ENCODE measurements at regions not wholly inside any gene's neighbourhood (a gene's known extent, or its start where the extent isn't known, plus 50 kb on each side); places are given as distances from the start of the nearest gene placed in this dataset.
"Not testable (repeated sequence)": the region's sequence is repeated elsewhere in the genome, so short reads cannot be mapped to it uniquely, and the experiment has no call there.

DNA sequence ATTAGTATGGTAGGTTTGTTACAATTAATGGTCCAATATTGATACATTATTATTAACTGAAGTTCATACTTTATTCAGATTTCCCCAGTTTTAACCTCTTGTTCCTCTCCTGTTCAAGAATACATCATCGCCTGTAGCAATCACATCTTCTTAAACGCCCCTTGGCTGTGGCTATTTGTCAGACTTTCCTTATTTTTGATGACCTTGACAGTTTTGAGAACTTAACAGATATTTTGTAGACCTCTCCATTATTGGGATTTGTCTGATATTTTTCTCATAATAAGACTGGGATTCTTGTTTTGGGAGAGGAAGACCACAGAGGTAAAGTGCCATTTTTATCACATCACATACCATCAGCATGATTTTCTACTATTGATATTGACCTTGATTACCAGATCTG is 112.3 kb upstream of the MARCHF11 start:
- no peak for DNase-seq

DNA sequence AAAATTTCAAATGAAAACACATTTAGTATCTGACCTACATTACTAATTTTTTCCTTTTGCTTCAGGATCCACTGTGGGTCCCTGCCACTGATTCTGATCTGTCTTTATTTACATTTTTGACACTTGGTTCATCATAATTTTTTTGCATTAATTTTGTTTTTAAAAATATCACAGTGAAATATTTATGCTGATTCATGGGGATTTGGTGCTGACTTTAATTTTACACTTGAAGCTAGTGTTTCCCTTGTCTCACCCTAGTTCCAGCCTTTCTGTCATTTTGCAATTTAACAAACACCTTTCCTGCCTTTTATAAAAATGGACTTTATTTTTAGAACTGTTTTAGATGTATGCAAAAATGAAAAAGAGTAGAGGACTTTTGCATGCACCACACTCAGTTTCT is 111.9 kb upstream of the MARCHF11 start:
- no peak for DNase-seq

DNA sequence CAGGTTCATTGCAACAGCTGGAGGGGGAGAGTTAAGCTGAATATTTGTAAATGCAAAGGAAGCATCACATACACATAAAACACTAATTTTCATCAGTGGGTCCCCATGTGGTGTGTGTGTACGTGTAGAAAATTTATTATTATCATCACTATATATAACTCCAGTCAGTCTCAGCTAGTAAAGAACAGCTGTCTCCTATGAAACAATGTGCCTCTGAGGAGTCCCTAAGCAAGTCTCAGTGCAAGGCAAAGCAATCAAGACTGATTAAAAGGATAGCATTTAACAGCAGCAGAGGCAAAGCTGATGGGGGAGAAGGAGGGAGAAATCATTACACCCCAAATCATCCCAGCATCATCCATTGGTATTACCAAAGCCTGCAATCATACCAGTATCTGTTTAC is 104.2 kb upstream of the MARCHF11 start:
- DNase-seq: no peak

DNA sequence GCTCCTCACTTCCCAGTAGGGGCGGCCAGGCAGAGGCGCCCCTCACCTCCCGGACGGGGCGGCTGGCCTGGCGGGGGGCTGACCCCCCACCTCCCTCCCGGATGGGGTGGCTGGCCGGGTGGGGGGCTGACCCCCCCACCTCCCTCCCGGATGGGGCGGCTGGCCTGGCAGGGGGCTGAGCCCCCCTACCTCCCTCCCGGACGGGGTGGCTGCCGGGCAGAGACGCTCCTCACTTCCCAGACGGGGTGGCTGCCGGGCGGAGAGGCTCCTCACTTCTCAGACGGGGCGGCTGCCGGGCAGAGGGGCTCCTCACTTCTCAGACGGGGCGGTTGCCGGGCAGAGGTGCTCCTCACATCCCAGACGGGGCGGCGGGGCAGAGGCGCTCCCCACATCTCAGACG is 97.3 kb upstream of the MARCHF11 start:
- not testable (repeated sequence) for DNase-seq

DNA sequence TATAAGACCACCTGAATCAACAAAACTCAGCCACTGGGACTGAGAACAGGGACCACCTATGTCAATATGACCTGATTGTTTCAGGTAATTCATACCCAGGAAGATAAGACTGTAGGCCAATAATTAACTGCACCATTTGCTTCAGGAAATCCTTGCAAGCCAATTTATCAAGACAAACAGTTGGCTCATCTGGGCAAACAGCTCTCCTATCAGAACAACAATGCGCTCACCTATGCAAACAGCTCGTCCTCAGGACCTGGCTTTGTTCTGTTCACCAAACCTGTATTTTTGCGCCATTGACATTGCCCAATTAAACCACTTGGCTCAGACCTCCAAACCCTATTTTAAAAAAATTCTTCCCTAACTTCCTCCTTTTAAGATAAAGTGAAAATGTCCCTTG is 92.3 kb upstream of the MARCHF11 start:
- peak; percentile 98 for DNase-seq

DNA sequence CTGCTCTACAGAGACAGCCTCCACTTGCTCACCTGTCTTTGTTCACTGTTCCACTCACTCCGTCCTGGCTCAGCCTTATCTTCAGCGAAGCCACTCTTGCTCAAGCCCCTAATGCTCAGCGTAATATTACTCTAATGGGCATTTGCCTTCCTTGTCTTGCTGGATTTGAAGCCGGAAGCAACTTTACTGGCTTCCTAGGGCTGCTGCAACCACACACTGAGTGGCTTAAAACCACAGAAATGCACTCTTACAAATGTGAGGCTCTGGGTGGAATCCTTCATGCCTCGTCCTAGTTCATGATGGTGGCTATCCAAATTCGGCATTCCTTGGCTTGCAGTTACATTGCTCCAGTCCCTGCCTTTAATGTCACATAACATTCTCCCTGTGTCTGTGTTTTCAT is 85.5 kb upstream of the MARCHF11 start:
- DNase-seq: no peak

DNA sequence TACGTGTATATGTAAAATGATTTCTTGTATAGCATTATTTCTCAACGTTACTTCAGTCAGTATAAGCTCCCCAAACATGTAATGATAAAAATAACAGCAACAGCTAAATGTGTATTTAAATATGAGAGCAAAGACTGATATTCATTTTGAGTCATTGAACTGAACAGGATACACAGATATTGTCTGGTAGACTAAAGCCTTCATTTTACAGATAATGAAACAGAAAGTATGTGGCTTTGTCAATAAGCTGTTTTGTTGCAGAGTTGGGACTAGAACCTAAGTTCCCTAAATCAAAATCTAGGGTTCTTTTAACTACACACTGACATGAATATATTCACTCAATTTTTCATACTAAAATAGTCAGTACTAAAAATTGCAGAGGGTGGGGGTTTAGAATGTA is 80.4 kb upstream of the MARCHF11 start:
- DNase-seq: no peak

DNA sequence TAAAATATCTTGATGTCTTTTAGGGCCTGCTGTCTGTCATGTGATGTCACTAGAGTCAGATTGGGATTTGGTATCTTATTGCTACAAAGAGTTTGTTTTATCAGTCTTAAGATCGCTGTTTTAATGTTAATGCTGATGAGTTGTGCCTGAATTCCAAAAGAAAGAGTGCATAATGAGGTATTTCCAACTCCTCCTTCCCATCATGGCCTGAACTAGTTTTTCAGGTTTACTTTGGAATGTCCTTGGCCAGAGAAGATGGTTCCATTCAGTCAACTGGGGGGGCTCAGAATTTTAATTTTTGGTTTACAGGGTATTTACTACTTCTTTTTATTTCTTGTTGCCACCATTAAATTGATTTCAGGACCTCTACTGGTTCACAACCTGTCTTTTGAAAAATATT is 74.3 kb upstream of the MARCHF11 start:
- no peak for DNase-seq

DNA sequence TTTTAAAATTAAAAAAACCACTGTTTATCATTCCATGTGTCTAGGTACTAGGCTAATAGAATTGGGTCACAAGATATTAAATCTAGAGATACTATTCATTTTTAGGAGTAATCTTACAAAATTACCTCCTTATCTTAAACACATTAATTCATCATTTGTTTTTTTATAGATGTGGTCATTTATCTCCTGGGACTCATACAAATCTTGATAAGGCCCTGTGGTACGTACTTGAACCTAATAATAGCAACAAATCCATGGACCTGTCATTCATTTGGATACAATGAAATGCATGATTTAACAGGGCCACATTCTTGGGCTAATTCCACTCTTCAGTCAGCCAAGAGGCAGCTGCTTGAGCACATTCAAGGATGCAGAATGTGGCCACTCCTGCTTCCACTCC is 66.4 kb upstream of the MARCHF11 start:
- no peak for DNase-seq

DNA sequence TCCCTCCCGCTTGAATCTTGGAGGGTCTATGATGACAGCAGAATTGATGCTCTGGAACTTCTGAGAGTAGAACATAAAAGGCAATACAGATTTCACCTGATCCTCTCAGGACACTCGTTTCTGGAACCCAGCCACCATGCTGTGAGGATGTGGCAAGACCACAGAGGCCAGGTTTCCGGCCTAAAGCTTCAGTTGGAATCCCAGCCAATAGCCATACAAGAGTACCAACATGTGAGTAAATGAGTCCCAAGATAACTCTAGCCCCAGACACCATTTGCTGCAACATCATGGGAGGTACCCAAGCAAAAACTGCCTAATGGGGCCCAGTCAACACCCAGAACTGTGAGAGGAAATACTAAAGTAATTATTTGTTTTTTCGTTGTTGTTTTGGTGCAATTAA is 65.7 kb upstream of the MARCHF11 start:
- peak; percentile 8 for DNase-seq

DNA sequence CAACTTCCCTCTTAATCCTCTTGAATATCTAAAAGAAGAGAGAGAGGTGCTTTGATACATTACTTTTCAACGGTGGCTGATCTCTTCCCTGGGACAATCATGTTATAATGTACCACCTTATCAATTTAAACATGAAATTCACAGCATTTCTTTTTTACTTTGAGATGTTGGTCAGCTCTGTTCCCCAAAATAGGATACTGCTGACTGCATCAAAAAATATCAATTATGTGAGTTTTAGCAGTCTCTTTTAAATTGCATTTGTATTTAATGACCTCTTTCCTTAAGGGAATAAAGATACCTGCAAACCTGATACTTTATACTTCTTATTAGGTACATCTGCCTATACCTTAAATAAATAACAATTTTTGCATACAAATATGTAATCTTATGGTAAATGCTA is 58.4 kb upstream of the MARCHF11 start:
- no peak for DNase-seq

DNA sequence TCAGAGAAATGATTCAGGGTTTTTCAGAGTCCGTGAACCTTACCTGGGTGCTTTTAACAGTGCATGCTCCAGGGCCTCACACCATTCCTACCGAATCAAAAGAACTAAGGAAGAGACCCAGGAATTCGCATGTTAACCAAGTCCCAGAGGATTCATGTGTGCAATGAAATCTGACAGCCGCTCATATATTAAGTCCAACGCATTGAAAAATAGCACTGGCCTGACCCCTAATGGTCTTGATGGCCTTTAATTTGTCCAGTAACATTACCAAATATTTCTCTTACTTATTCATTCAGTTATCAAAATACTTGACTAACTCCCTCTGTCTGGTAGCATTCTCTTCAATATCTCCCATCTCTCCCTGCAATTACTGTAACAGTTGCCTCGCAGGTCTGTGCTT is 55.0 kb upstream of the MARCHF11 start:
- no peak for DNase-seq

DNA sequence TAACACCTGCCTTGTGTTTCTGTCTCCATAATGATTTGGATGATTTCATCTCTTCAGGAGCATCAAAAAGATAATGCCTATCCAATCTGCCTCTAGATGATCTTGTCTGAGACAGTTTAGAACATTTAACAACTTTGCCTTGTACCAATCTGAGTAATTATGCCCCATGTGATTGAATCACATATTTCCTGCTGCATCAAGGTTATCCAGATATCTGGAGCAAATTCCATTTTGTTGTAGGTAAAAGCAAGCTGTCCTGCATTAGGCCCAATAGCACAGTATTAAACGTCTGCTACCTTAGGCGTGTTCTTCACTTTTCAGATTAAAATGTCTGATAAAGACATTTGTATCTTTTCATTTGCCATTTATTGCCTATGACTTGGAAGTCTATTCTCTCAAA is 54.1 kb upstream of the MARCHF11 start:
- no peak for DNase-seq

DNA sequence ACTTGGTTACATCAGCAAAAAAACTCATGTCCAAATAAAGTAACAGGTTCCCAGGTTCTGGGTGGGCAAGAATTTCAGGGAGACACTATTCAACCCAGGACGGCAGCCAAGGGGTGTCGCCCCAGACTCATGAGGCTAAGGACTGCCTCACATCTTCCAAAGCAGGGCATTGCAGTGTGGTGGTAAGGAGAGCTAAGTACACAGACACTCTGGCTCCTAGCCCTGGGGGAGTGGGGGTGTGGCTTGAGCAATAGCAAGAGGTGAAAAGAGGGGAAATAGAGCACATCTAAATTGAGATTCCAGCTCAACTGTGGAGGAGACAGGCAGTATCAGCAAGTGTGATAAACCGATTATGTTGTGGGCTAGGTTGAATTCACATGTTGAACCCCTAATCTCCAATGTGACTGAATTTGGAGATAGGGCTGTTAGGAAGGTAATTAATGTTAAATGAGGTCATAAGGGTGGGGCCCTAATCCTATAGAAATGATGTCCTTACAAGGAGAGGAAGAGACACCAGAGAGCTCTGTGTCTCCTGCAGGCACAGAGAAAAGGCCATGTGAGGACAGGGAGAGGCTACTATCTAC is 49.9 kb upstream of the MARCHF11 start:
- peak; percentile 36 for DNase-seq
